Caki2 (cell line): ENCODE measurements at regions not wholly inside any gene's neighbourhood (a gene's known extent, or its start where the extent isn't known, plus 50 kb on each side); places are given as distances from the start of the nearest gene placed in this dataset.
"Not testable (repeated sequence)": the region's sequence is repeated elsewhere in the genome, so short reads cannot be mapped to it uniquely, and the experiment has no call there.

Source experiments
- DNase-seq: peaks from one replicate; pipeline ENCODE4 v3.0.0-alpha.2; 2015; ENCODE audit warnings: low read depth
- in situ Hi-C: cut with HindIII; loops from 2 replicates; pipeline ENCODE4 v1.10.0; 2016; ENCODE audit warnings: low sequenced_read_pairs, low pct_unique_long_range_greater_than_20kb, mixed read lengths

DNA sequence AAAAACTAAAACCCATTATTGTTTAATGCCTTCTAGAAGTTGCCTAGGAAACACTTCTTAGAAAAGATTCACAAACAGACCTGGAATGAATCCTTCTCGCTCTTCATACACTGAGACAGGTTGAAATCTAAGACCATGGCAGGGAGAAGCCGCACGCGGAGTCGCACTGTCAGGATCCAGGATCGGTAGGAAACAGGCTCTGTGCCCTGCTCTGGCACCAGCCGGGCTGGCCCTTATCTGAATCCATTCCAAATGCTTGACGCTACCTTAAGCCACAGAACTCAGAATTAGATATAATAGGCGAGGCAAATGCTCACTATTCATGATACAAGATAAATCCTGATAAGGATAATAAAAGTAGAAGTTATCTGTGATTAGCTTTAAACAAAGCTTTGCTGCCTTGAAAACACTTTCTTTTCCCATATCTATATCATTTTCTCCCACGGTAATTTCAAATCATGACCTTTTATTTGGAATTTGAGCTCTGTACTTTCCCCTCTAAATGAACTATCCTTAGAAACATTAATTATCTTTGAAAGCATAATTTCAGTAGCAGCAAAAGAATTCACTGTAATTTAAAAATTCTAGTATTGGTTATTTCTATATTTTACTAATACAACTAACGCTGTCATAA, 385.6 kb downstream of the IRS2 start:
- in situ Hi-C loops, result no loop called here
- no peak for DNase-seq

- no peak for DNase-seq
- in situ Hi-C loops, result no loop called here
Observed at GRCh38 chr13:109400209-109400608, 386.2 kb downstream of the IRS2 start.

DNA sequence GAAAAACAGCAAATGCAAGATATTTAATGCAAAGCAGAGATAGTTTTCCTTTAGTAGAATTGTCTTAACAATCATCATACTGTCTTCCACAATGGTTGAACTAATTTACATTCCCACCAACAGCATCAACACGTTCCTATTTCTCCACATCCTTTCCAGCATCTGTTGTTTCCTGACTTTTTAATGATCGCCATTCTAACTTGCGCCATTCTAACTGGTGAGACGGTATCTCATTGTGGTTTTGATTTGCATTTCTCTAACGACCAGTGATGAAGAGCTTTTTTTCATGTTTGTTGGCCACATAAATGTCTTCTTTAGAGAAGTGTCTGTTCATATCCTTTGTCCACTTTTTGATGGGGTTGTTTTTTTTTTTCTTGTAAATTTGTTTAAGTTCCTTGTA, 388.3 kb downstream of the IRS2 start:
- in situ Hi-C loops, DNase-seq: not testable (repeated sequence)

- in situ Hi-C loops, result no loop called here
- DNase-seq, result no peak
Observed at GRCh38 chr13:109397285-109397684, 389.1 kb downstream of the IRS2 start.

- no peak for DNase-seq
- in situ Hi-C loops, result no loop called here
Observed at GRCh38 chr13:109396266-109396665, 390.1 kb downstream of the IRS2 start.

DNA sequence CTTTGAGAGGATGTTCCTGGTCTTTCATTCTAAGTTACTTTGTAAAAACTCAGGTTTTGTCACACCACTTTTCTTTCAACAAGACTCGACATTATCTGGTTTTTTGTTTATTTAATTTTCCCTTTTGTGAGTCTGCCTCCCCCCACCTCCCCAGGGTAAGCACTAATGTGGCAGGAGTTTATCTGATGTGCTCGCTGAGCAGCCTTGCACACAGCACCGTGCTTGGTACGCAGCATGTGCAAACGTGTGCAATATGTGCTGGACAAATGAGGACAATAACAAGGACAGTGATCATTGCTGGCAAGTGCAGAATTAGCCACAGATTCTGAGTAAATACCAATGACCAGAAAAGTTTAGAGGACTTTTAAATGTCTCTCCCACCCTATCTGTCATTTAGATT, 391.4 kb downstream of the IRS2 start:
- in situ Hi-C loops, result no loop called here
- DNase-seq, result no peak

DNA sequence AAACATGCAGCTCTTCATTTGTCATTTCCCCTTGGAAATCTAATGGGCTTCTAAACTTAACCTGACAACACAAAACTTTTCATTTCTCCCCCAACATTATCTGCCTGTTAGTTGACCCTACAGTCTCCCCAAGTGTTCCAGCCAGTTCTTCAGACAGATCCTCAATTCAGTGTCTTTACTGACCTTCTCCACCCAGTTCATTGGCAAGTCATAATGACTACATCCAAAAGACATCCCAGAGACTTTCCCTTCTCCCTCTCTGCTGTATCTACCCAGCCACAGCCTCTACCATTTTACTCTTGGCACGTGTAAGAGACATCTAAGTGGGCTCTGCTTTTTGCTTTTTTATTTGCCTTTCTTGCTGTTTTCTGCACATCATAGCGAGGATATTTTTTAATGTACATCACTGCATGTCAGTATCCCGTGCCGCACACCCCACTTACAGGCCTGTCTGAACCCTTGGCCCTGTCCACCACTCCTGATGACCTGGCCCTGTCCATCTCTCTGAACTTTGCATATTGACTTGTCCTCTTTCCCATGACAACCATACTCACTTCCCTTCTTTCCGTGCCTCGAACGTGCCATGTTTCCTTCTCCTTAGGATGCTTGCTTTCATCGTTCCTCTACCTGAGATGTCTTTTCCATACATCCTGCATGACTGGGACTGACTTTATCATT, 391.9 kb downstream of the IRS2 start:
- in situ Hi-C loops, result no loop called here
- no peak for DNase-seq

DNA sequence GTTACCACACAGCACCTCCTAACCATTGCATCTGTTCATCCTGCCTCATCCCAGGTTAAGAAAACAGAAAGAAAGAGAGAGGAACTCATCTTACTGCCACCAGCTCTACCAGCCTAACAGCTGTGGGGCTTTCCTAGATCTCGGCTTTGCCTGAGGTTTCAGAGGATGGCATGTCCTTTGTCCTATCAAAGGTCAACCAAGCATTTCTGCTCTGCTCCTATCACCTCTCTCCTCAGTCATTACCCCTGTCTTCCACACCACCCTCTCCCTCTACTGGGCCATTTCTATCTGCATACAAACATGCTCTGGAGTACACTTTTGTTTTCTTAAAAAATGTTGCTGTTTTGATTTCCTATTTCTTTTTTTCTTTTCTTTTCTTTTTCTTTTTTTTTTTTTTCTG, 393.3 kb downstream of the IRS2 start:
- in situ Hi-C loops, result no loop called here
- DNase-seq, result no peak

- no peak for DNase-seq
- in situ Hi-C loops, result no loop called here
Observed at GRCh38 chr13:109390391-109390790, 396.0 kb downstream of the IRS2 start.

- no peak for DNase-seq
- in situ Hi-C loops, result no loop called here
Observed at GRCh38 chr13:109389892-109390345, 396.5 kb downstream of the IRS2 start.

- DNase-seq, result no peak
- in situ Hi-C loops, result no loop called here
Observed at GRCh38 chr13:109389456-109389855, 396.9 kb downstream of the IRS2 start.

GRCh38 chr13:109387471-109387870, 398.9 kb downstream of the IRS2 start:
- DNase-seq, result no peak
- in situ Hi-C loops, result no loop called here

GRCh38 chr13:109385242-109385560, 401.2 kb downstream of the IRS2 start:
- in situ Hi-C loops, result no loop called here
- no peak for DNase-seq

DNA sequence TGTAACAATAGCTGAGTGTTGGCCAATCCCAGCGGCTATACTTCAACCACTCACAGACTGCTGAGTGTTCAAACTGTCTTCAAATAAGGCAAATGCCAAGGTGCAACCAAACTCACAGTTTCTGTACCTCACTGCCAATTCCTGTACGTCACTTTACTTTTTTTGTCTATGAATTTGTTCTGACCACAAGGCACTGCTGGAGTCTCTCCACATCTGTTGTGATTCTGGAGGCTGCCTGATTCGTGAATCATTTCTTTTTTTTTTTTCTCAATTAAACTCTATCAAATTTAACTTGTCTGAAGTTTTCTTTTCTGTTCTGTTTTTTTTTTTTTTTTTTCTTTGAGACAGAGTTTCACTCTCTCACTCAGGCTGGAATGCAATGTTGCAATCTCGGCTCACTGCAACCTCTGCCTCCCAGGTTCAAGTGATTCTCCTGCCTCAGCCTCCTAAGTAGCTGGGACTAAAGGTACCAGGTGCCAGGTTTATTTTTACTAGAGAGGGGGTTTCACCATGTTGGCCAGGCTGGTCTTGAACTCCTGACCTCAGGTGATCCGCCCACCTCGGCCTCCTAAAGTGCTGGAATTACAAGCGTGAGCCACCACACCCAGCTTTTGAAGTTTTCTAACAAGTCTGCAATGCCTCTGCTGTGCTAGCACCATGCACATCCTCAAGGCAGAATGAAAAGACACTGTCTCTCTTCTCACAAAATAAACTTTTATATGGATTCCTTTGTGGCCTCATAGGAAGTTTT, 401.7 kb downstream of the IRS2 start:
- no peak for DNase-seq
- in situ Hi-C loops, result no loop called here

DNA sequence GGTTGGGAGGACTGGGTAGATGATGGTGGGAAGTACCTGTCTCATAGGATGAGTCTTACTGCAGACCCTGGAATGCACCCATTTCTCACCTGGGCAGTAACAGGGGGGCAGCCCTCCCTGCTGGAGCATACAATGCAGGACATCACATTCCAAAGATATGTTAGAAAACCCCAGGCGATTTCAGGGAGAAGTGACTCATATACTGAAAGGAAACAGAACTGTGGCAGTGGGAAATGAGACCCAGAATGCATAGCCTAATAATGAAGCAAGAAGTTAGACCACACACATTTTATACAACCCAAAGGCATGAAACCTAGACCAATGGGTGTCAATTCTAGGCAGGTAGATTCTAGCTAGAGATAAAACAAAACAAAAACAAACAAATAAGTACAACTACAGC, 402.7 kb downstream of the IRS2 start:
- DNase-seq, result no peak

DNA sequence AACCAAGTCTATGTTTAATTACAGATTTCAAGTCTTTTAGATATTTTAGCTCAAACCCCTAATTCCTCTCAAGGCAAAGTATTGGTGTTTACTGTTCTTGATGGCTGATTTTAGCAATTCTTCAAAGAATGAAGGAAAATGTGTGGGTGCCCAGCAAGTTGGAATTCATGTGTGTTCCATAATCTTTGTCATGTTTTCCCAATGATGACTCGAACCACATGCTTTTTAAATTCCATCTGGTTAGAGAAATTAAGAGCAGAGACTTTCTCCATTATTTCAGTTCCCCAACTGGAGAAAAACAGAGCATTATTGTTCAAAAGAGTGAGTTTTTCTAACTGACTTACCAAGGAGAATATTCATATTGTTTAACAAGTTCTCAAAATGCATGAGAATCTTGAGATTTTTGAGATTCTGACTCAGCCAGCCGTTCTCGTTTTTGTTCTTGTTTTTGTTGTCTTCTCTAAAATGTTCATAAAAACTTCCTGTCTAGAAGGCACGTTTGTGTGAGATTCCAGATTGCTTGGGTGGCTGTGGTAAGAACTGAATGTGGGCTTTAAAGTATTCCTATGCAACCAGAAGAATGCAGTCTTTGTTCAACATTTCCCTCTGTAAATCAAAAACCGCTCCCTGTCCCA, 404.7 kb downstream of the IRS2 start:
- no peak for DNase-seq
- in situ Hi-C loops, result no loop called here

More for the DNA sequence above, 402.7 kb downstream of the IRS2 start:
- in situ Hi-C loops, result no loop called here

DNA sequence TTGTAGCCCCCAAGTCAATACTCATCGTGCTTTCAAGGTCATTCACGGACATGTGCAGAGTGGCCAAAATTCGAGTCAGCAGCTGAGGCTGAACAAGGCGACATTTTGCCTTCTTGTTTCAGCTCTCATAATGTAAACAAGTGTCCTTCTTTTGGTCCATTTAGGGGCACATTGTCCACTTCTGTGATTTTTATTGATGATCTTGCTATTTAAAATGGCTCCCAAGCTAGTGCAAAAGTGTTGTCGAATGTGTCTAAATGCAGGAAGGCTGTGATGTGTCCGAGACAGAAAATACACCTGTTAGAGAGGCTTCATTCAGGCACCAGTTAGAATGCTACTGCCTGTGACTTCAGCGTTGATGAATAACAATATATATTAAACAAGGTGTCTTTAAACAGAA, 405.9 kb downstream of the IRS2 start:
- no peak for DNase-seq
- in situ Hi-C loops, result no loop called here

GRCh38 chr13:109379930-109380329, 406.5 kb downstream of the IRS2 start:
- in situ Hi-C loops, result no loop called here
- DNase-seq, result no peak

DNA sequence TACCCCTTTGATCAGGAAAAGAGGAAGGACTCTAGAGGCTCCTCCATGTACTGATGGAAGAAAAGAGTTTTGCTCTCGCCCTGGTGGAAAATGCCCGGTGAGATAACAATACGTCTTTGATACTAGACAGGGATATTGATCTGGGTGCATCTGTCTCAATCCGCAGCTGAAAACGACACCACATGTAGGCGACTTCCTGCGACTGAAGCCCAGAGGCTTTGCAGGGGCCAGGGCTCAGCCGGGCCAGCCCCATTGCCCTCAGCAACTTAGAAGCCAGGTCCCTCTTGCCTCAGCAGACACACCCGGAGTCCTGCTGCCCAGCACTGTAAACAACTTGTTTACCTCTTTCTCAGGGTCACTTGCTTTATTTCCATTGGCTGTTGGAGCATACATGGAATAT, 409.4 kb downstream of the IRS2 start:
- DNase-seq, result no peak
- in situ Hi-C loops, result no loop called here
